Activated CD4-positive, alpha-beta T cell treated with anti-CD3 and anti-CD28 coated beads, Interleukin-2, amount 50 U/mL, for 16 hours (primary cell): ENCODE measurements at regions not wholly inside any gene's neighbourhood (a gene's known extent, or its start where the extent isn't known, plus 50 kb on each side); places are given as distances from the start of the nearest gene placed in this dataset.

Experiments used
- DNase-seq: peaks from one replicate; pipeline ENCODE4 v3.0.0-alpha.2; 2020

DNA sequence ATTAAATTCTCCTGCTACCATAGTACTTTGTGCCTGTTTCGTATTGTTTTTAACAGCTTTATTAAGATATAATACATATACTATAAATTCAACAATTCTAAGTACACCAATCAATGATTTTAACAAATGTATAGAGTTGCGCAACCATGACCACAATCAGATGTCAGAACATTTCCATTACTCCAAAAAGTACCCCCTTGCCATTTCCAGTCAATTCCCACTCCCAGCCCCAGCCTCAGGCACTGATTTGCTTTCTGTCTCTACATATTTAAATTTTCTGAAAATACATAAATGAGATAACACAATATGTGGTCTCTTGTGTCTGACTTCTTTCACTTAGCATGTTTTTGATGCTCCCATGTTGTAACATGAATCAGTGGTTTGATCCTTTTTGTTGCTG is 193.9 kb downstream of the FIGN start:
- DNase-seq: no peak

DNA sequence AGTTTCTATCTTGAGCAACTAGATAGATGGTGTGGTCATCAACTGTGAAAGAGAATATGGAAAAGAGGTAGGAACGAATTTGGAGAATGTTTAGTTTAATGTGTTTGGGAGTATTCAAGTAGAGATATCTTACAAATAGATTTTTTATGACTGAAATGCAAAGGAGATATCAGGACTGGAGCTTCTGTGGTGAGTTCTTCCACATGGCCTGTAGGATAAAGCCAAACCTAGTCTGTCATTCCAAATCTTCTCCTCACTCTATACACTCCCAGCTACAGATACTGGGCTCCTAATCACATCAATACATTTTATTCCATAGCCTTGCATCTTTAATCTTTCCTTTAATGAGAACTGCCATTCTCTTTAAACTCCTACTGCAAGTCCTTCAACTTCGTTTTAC is 194.3 kb downstream of the FIGN start:
- DNase-seq: no peak

DNA sequence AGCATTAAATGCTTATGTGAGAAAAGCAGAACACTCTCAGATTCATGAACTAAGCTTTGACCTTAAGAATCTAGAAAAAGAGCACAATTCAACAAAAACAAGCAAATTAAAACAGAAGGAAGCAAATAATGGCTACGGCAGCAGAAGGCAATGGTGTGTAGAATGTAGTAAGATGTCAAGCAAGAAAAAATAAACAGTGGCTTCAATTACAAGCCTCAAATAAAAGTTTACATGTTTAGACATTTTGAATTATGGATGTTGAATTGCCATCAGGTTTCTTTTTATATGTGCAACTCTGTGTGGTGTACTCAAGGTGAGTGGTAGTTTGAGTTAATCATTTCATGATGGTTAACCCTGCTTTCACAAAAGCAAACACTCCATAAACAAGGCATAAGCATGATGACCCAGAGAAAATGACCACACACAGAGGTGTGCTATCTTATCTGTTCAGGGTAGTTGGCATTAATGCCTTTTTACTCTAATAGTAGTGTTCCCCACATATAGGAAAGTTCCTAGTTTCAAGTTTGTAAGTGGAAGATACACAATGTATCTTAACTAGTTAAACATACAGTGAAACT is 207.1 kb downstream of the FIGN start:
- no peak for DNase-seq

DNA sequence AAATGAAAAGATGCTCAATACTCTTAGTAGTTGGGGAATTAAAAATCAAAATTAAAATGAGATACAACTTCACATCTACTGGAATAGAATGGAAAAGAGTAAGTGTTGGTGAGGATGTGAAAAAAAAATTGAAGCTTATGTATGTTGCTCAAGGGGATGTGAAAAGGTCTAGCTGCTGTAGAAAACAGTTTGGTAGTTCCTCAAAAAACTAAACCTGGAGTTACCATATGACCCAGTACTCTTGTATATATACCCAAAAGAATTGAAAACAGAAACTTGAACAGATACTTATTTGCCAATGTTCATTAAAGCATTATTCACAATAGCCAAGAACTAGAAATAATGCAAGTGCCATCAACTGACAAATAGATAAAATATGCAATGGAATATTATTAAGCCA is 208.4 kb downstream of the FIGN start:
- no peak for DNase-seq

DNA sequence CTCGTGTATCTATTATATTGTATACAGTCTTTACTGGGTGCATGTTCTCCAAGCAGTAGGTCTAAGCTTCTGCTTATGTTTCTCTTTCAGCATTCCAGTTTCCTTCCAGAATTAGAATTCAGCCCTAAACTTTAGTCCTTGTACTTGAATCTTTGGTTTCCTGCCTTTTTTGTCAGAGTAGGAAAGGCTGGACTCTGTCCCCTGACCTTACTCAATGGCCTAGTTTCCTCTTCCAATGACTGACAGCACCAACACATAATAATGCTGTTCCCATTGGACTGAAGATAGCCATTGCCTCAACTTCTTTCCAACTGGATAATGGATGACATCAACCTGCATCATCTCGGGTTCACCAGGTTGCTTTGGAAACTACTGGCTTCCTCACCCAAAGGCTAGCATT is 217.0 kb downstream of the FIGN start:
- DNase-seq: no peak

DNA sequence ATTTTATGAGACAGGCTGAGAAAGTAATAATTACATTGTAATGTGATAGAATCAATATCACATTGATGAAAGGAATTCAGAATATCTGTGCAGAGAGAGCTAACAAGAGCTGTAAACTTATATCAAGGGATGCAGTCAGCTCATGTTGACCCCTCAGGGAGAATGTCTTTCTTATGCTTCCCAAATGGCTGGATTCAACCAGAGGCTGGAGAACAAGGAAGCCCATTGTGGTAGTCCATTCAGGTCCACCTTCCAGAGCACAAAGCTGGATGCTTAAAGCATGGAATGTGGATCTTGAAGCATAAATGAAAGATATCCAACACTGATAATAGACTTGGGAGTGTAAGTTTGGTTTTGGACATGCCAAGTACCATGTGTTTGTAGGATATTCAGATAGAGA is 220.0 kb downstream of the FIGN start:
- DNase-seq: no peak

DNA sequence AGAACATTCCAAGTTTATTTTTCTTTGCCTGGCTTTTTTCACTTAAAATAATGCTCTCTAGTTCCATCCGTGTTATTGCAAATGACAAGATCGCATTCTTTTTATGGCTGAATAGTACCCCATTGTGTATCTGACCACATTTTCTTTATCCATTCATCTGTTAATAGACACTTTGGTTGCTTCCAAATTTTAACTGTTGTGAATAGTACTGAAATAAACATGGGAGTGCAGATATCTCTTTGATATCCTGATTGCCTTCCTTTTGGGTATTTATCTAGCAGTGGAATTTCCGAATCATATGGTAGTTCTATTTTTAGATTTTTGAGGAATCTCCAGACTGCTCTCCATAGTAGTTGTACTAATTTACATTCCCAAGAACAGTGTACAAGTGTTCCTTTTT is 230.5 kb downstream of the FIGN start:
- no peak for DNase-seq

DNA sequence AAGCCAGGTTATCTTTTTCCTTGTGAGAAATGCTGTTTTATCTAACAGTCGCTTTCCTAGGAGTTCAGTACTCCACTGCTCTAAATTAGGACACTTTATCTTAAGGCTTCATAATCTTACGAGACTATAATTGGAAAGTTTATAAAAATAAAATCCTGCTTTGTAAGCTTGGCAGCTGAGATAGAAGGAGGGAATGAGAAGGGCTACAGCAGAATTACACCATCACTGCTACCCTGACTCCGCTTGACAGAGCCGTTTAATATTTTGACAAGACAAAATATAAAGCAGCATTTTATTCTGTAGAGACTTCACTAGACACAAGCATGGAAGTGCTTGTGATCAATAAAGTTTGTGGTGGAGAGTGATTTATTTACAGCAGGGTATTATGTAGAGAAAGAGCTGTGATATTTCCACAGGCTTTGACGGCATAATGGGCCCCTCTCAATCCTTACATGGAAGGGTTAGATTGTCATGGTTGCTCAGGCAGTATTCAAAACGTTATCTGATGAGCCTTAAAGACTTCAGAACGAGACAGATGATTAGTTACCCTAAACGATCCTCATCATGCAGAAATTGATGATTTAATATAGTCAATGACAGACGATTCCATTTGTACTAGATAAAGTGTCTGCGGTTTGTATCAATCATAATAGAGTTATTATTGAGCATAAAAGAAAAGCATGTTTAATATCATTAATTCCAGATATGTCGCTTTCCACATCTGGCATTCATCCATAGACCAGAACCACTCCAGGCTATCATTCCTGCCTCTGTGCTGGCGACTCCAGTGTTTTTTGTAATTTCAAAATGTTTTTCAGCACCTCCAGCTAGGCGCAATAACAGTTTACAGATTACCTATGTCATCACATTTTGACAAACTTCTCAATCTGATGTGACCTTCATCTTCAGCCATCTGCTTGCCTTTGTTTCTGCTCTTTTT is 242.2 kb downstream of the FIGN start:
- DNase-seq: no peak

DNA sequence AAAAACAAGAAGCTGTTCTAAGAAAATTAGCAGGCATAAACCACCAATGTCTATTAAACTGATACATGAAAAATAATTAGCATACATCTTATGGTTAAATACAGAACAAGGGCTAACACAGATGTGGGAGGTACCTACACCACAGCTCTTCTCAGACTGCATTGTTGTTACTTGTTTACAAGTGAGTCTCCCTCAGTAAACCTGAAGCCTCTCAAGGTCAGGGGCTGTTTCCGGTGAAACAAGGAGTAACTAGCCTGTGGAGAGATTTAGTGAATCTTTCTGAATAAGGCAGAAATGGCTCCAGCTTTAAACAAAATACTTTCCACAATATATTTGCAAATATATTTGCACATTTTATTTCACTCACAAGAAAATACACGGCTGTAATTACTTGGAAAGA is 244.0 kb downstream of the FIGN start:
- DNase-seq: no peak

DNA sequence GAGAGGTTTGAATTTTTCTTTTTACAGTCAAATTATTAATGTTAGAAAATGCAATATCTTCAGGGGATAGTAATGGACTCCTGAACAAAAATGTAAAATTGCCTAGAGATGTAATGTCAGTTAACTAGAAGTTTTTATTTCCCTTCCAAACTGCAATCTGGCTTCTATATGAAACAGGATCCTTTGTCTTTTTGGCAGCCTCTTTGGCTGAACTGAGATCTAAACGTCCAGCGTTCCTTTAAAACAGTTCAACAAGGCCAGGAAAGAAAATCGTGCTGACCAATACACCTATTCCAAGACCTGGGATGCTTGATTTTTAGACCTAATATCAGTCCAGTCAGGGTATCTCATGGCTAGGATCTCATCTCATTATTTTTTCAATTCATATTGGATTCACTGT is 245.5 kb downstream of the FIGN start:
- no peak for DNase-seq

DNA sequence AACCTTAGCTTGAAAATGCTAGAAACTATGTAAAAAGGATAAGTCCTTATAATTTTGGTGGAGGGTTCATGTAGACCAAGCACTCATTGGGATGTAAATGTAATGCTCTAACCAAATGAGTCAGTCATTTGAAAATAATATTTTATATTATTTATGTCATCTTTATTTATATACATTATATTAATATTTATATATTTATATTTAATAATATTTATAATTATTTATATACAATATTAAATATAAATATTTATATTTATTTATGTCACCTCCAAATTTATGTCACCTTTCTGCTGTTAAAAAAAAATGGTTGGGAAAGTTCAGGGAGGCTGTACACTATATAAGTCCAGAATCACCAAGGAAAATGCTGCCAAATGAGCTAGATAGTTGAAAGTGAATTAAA is 254.3 kb downstream of the FIGN start:
- DNase-seq: no peak

DNA sequence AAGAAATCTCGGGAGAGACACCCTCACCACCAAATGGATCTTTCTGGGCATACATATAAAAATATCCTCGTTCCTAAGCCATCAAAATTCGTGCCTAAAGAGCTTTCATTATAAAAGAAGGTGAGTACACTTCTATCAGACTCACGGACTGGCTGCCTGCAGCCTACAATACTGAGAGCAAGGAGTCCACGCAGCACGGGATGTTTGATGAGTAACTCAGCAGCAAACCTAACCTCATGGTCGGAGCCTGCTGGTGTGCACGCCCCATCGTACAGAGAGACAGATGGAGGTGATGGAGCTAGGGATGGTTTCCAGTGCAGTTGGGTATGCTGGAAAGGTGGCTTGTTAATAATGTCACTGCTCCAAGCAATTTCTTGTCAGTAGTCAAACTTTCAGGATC is 256.2 kb downstream of the FIGN start:
- no peak for DNase-seq

DNA sequence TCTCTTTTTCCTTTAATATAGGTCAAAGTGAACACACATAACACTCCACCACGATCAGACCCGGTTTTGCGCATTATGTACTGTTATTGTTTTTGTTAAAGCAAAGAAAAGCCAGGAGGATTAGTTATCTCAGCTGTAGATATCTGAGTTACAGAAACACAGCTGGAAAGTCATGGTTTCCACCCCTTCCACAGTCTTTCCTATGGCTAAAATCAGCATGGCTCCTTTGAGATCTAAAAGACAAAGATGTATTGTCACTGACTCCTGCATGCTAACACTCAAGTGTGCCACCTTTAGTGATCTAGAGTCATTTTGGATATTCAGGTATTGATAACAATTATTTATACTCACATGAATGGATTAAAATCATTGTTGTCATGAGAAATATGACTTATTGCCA is 260.0 kb downstream of the FIGN start:
- DNase-seq: no peak

DNA sequence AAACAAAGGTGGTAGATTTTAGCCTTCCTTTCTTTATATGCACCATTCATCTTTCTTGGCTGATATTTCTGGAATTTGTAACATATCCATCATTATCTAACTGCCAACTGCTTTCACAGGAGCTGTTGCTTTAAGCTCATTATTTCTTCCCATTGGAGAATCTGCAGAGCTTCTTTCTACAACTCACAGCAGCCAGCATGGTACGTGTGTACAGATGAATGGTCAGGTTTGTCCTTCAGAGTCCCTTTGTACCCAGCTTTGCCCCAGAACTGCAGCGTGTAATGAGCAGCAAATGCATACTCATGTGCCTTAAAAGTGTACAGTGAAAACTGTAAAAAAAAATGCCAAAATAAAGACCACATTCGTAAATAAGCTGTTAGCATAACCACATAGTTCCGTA is 260.9 kb downstream of the FIGN start:
- no peak for DNase-seq

DNA sequence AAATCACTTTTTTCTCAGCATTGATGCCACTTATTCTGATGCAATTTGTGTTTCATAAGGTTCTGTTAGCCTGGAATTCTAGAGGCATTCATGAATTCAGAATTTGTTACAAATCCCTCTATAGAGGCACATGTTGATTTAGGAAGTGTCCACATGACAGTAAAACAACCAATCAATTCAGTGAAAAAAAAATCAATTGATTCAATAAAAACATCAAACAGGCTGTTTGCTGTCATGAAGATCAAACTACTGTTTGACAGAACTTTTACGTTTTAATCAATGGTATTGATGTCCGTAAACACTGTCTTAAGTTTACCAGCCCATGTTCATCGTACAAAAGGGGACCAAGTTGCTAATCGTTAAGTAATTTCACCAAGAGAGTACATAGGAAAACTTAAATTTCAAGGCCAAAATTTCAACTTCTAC is 261.5 kb downstream of the FIGN start:
- DNase-seq: no peak

DNA sequence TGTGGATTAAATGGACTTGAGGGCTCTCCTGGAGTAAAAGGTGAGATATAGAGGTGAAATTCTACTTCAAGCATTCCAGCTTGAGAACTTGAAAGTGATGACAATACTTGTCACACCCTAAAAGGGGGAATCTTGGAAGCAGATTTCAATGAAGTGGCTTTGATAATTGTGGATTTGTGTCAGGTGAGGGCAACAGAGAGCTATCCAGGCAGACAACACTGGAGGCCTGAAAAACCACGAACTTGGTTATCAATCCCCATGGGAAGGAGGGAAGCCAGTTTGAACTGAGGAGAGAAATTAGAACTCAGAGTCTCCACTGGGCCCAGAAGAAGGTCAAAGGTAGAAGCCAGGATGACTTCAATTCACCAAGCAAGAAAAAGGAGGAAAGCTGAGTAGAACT is 263.9 kb downstream of the FIGN start:
- DNase-seq: no peak

DNA sequence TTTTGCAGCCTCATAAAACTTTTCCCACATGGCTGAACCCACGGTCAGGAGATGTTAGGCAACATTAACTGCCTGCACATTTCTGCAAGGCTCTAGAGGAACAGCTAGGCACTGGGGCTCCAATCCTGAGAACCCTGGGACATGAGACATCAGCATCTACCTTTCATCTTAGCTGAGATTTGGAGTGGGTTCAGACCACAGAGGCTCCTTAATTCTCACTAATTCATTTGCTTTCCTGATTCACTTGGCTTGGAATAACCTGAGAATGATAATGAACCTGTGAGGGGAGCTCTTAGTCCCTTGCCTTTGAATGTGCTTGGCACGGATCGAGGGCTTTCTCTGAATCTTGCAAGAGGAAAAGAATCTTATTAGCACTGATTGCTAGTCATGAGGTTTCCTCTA is 266.2 kb downstream of the FIGN start:
- DNase-seq: no peak

DNA sequence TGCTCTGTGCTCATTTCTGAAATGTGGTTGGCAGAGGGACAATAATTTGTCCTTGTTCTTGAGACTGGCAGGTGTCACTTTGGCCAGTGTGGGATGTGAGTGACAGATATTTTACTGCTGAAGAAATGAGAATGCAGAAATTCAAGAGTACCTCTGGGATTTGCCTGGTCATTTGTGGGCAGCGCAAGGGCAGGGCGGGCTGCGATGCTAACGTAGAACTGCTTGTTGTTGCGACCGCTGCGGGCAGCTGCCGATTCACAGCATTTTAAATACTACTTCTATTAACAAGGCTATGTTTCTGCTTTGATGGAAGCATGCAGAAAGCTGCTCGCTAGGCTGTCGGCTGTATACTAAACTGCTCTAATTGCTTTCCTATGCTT is 268.6 kb downstream of the FIGN start:
- DNase-seq: no peak

DNA sequence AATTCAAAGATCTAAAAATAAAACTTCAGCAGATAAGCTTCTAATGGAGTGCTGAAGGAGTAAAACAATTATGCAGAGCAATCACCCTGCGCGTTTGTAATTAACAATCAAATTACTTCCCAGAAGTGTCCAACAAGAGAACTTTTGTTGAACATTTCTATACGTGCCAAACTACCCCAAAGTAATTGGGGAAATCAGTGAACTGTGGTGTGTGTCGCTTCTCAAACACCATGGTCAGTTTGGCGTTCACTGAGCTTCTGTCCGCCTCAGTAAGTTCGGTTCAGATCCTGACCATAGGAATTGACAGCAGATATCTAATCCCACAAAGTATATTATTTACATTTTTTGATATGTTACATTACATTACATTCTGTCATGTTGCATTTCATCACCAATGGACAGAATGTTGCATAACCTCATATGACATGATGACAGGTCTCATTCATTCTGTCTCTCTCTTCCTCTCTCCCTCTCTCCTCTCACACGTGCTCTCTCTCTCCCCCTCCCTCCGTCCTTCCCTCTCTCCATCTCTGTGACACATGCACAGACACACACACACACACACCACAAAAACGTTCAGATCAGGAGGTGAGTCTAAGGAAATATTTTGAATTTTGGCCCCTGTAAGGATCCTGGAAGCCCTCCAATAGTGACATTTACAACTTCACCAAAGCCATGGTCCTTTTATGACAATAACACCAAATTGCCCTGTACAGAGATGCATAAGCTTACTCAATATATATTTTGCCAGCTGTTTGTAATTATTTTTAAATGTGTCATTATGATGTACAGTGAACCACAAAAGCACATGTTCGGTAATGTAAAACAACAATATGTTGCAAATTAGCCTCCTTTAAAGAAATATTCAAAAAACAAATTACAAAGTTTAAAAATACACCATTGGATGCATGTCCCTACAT is 269.2 kb downstream of the FIGN start:
- no peak for DNase-seq

DNA sequence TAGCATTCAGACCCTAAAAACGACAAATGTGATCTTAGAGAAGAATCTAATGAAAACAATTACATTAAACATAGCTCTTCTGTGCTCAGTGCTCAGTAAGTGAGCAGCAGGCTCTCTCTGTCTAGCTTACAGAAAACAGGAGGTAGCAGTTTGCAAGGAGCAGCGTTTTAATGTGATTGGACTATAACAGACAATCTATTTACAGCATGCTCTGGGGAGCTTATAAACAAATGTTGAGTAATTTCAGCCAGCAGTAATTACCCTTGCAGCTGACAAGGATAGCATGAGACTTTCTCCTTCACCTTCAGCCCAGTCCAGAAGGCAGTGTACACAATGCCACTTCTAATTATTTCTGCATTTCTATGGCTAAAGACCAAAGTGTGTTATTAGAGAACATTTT is 270.4 kb downstream of the FIGN start:
- no peak for DNase-seq

DNA sequence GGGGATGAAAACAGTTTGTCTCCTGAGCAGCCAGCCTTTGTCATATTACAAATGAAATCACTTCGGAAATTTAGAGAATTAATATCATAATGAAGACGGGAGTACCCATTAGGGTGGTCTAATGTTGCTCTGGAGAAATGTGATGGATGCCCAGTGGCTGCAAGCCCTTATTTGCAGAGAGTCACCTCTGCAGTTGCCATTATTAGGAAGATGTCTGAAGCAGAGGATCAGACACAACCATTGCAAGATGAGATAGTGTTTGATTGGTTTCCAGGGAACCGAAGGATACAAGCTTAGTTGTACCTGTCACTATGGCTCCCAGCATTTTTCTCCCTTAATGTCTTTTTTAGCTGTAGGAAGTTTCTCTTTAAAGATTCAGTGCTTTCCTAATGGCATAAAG is 272.4 kb downstream of the FIGN start:
- no peak for DNase-seq

DNA sequence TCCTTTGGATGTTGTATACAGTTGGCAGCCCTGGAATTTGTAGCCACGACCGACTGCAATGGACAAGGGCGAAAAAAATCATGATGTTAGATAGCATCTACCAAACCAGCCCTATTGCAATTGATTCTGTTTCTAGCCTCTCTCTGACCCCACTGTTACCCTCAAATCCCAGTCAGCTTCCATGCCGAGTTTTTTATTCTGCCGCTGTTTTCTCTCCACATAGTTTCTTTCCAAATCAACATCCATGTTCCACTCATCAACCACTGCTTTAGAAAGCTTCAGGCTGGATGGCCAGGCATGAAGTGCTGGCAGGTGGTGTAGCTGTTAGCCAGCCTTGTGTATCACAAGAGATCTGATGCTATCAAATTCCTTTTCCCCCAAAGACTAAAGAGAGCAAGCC is 272.8 kb downstream of the FIGN start:
- DNase-seq: no peak

DNA sequence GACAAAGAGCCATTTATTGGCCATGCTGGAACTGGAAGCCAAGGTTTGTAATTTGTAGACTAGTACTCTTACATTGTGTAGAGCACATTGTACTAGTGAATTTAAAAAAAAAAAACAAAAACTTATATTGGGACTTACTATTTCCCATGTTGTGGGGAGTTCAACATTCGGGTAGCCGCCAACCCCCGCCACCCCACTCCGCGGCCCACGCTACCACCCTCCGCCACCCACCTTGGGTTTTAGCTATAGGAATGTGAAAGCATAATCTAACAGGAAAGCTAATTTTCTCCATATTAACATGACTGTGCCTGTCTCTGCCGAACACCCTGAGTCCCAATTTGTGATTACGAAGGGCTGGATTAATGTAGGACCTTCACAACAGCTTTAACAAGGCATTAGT is 275.8 kb downstream of the FIGN start:
- no peak for DNase-seq
